ENCODE measurements at regions not wholly inside any gene's neighbourhood (a gene's known extent, or its start where the extent isn't known, plus 50 kb on each side); places are given as distances from the start of the nearest gene placed in this dataset.

- H3K4me3 ChIP-seq = no peak overlapping the region
- H3K79me2 ChIP-seq (ENCODE audit: low read depth) = no peaks in the 10 kb centered on the region
- no peaks in the 10 kb centered on the region for H4K20me1 ChIP-seq (ENCODE audit: insufficient read depth)
- H3K36me3 ChIP-seq (ENCODE audit: low read depth) = no peaks in the 10 kb centered on the region
- intact Hi-C loops (cut with micrococcal nuclease; ENCODE audit: unreplicated experiment) = no loop called here
- H3K9me2 ChIP-seq (ENCODE audit: insufficient read depth) = no peaks in the 10 kb centered on the region
- no peaks in the 10 kb centered on the region for H3F3A ChIP-seq (ENCODE audit: insufficient read depth, low read depth)
- no peak overlapping the region for H3K4me2 ChIP-seq
- no peaks in the 10 kb centered on the region for H3K27me3 ChIP-seq (ENCODE audit: insufficient read depth, low read depth)
- no peaks in the 10 kb centered on the region for H3K9me3 ChIP-seq (ENCODE audit: insufficient read depth, low read depth)
- ChIA-PET CTCF (no interaction called here), POLR2A (ENCODE audit: unreplicated experiment) (no interaction called here)
- no peak overlapping the region for H3K27ac ChIP-seq
- no peak for DNase-seq
- no peak for TF ChIP-seq CTCF (conservative IDR thresholded peaks at IDR 0.05)
- no peak for TF ChIP-seq EZH2 (IDR thresholded peaks at IDR 0.05; ENCODE audit: low read depth)
- BruUV-seq (replicated peaks) = no TSS peak
- H3K4me1 ChIP-seq (replicated peaks; ENCODE audit: insufficient read depth) = peaks cover 21% of the 10 kb centered on the region
- no peak overlapping the region for H2AFZ ChIP-seq
Measured at GRCh38 chr2:120916446-120916845, 180.8 kb downstream of the GLI2 start.

- DNase-seq = no peak
- POLR2A ChIA-PET (ENCODE audit: unreplicated experiment) = no interaction called here
- Histone ChIP-seq H3K36me3 (ENCODE audit: low read depth) (no peaks in the 10 kb centered on the region), H3K4me3 (no peak overlapping the region), H3K4me1 (replicated peaks; ENCODE audit: insufficient read depth) (peaks cover 18% of the 10 kb centered on the region), H3K4me2 (no peak overlapping the region), H3K27ac (no peak overlapping the region), H3K79me2 (ENCODE audit: low read depth) (no peaks in the 10 kb centered on the region), H3F3A (ENCODE audit: insufficient read depth, low read depth) (no peaks in the 10 kb centered on the region), H2AFZ (no peak overlapping the region), H3K9me2 (ENCODE audit: insufficient read depth) (no peaks in the 10 kb centered on the region), H4K20me1 (ENCODE audit: insufficient read depth) (no peaks in the 10 kb centered on the region), H3K9me3 (ENCODE audit: insufficient read depth, low read depth) (no peaks in the 10 kb centered on the region), H3K27me3 (ENCODE audit: insufficient read depth, low read depth) (no peaks in the 10 kb centered on the region)
- intact Hi-C loops (cut with micrococcal nuclease; ENCODE audit: unreplicated experiment) = no loop called here
- TF ChIP-seq EZH2 (IDR thresholded peaks at IDR 0.05; ENCODE audit: low read depth) = no peak
- TF ChIP-seq CTCF (conservative IDR thresholded peaks at IDR 0.05) = no peak
- CTCF ChIA-PET = no interaction called here
- no TSS peak for BruUV-seq (replicated peaks)
Measured at GRCh38 chr2:120917886-120918285, 182.2 kb downstream of the GLI2 start.

GRCh38 chr2:120919216-120919615 is 183.5 kb downstream of the GLI2 start:
- H3K4me1 ChIP-seq (replicated peaks; ENCODE audit: insufficient read depth) = peaks cover 15% of the 10 kb centered on the region
- no peaks in the 10 kb centered on the region for H4K20me1 ChIP-seq (ENCODE audit: insufficient read depth)
- H3K79me2 ChIP-seq (ENCODE audit: low read depth) = no peaks in the 10 kb centered on the region
- no peak for TF ChIP-seq CTCF (conservative IDR thresholded peaks at IDR 0.05)
- TF ChIP-seq EZH2 (IDR thresholded peaks at IDR 0.05; ENCODE audit: low read depth) = no peak
- ChIA-PET CTCF (no interaction called here), POLR2A (ENCODE audit: unreplicated experiment) (no interaction called here)
- H3F3A ChIP-seq (ENCODE audit: insufficient read depth, low read depth) = peaks cover 6% of the 10 kb centered on the region; the same call in 1 of the 2 replicates
- H3K27ac ChIP-seq = no peak overlapping the region
- DNase-seq = no peak
- H3K9me3 ChIP-seq (ENCODE audit: insufficient read depth, low read depth) = no peaks in the 10 kb centered on the region
- no peaks in the 10 kb centered on the region for H3K27me3 ChIP-seq (ENCODE audit: insufficient read depth, low read depth)
- H2AFZ ChIP-seq = no peak overlapping the region
- H3K4me2 ChIP-seq = no peak overlapping the region
- no peaks in the 10 kb centered on the region for H3K36me3 ChIP-seq (ENCODE audit: low read depth)
- intact Hi-C loops (cut with micrococcal nuclease; ENCODE audit: unreplicated experiment) = no loop called here
- H3K9me2 ChIP-seq (ENCODE audit: insufficient read depth) = no peaks in the 10 kb centered on the region
- BruUV-seq (replicated peaks) = no TSS peak
- H3K4me3 ChIP-seq = no peak overlapping the region
